A549 (cell line): ENCODE measurements at regions not wholly inside any gene's neighbourhood (a gene's known extent, or its start where the extent isn't known, plus 50 kb on each side); places are given as distances from the start of the nearest gene placed in this dataset.

Source experiments
- ATAC-seq, 2 experiments: fragments of 200-7000 bp in 1 of 2; fragments of >200 bp in 1 of 2; cut with Nextera tagmentation in 1 of 2; cut with Tn5 transposase in 1 of 2; 3 replicates each; pipeline versions ENCODE4 v1.8.0 to v1.9.1; 2018 to 2020; ENCODE audit warnings: mild to moderate bottlenecking in 1 of 2, moderate library complexity in 1 of 2
- CTCF ChIA-PET: fragments of 300-600 bp; sonication (Branson Sonifier 250); formaldehyde crosslinking; extraction: SDS; loops from one replicate; lab custom pipeline; 2021; ENCODE audit warnings: antibody characterized with exemption, inconsistent platforms; lab: Yijun Ruan, JAX
- POLR2A ChIA-PET: fragments of 350-600 bp; formaldehyde crosslinking; extraction: SDS; loops from one replicate; lab custom pipeline; 2021; ENCODE audit warnings: antibody characterized with exemption, inconsistent platforms; lab: Yijun Ruan, JAX
- DNase-seq, 2 experiments: peaks; one replicate each; pipeline versions ENCODE4 v3.0.0 to v3.0.0-alpha.2; 2011 to 2016; ENCODE audit warnings: low read depth in 1 of 2, low spot score in 1 of 2
- FAIRE-seq: peaks from 2 replicates; lab custom pipeline; 2011; peaks lifted over from hg19 to GRCh38; lab: Jason Lieb, UNC
- H3K27ac ChIP-seq, 2 experiments: fragments of >200 bp; sonication (Bioruptor Twin); formaldehyde crosslinking; 3 replicates each; pipeline ENCODE4 v1.5.1; 2016 to 2017
- H3K4me1 ChIP-seq: fragments of >200 bp; sonication (Bioruptor Twin); formaldehyde crosslinking; 3 replicates; pipeline ENCODE4 v1.6.1; 2016
- H3K4me2 ChIP-seq: fragments of >200 bp; sonication (Bioruptor Twin); formaldehyde crosslinking; 3 replicates; pipeline ENCODE4 v1.6.1; 2016
- H3K4me3 ChIP-seq: fragments of >200 bp; sonication (Bioruptor Twin); formaldehyde crosslinking; 3 replicates; pipeline ENCODE4 v1.5.1; 2016
- H3K9me3 ChIP-seq: fragments of >200 bp; sonication (Bioruptor Twin); formaldehyde crosslinking; 3 replicates; pipeline ENCODE4 v1.6.1; 2016
- ATOH8 ChIP-seq: fragments of 250-450 bp; sonication (Bioruptor Pico); IDR thresholded peaks from 2 replicates; pipeline ENCODE4 v1.5.0; 2020; ENCODE audit warnings: low read depth, mild to moderate bottlenecking, moderate library complexity
- EHF ChIP-seq: fragments of 250-450 bp; sonication (Bioruptor Pico); IDR thresholded peaks from 2 replicates; pipeline ENCODE4 v1.5.0; 2020; ENCODE audit warnings: mild to moderate bottlenecking
- FOSB ChIP-seq: fragments of 250-450 bp; sonication (Bioruptor Pico); IDR thresholded peaks from 2 replicates; pipeline ENCODE4 v1.5.0; 2020; ENCODE audit warnings: mild to moderate bottlenecking, moderate library complexity
- FOXS1 ChIP-seq: fragments of 250-450 bp; sonication (Bioruptor Pico); IDR thresholded peaks from 2 replicates; pipeline ENCODE4 v1.5.0; 2020; ENCODE audit warnings: mild to moderate bottlenecking, moderate library complexity
- HDAC2 ChIP-seq: fragments of 200-600 bp; sonication (generic); IDR thresholded peaks from 2 replicates; pipeline ENCODE4 v1.6.1; 2016
- HEYL ChIP-seq: fragments of 250-450 bp; sonication (Bioruptor Pico); IDR thresholded peaks from 2 replicates; pipeline ENCODE4 v1.8.0; 2021; ENCODE audit warnings: mild to moderate bottlenecking, moderate library complexity
- JUNB ChIP-seq: fragments of >200 bp; sonication (Bioruptor Twin); formaldehyde crosslinking; IDR thresholded peaks from 2 replicates; pipeline ENCODE4 v1.6.1; 2016
- MAFK ChIP-seq: fragments of 450-650 bp; IDR thresholded peaks from 2 replicates; pipeline ENCODE4 v1.6.1; 2014; ENCODE audit not compliant: partially characterized antibody
- NPAS2 ChIP-seq: fragments of 250-450 bp; sonication (Bioruptor Pico); IDR thresholded peaks from 2 replicates; pipeline ENCODE4 v1.8.0; 2022; ENCODE audit warnings: mild to moderate bottlenecking, moderate library complexity, borderline replicate concordance
- PBX3 ChIP-seq: IDR thresholded peaks from 2 replicates; pipeline ENCODE4 v1.6.1; 2012
- PHF8 ChIP-seq: fragments of 200-600 bp; sonication (generic); IDR thresholded peaks from 2 replicates; pipeline ENCODE4 v1.6.1; 2016; ENCODE audit warnings: low read depth, mild to moderate bottlenecking, antibody characterized with exemption, moderate library complexity, borderline replicate concordance
- POLR2A ChIP-seq: IDR thresholded peaks from 2 replicates; pipeline ENCODE4 v1.6.1; 2012; ENCODE audit warnings: mild to moderate bottlenecking, low read length
- RNF2 ChIP-seq: fragments of 200-600 bp; sonication (generic); IDR thresholded peaks from 2 replicates; pipeline ENCODE4 v1.6.1; 2016; ENCODE audit warnings: low read depth, mild to moderate bottlenecking, antibody characterized with exemption, moderate library complexity, borderline replicate concordance
- TP53 ChIP-seq: fragments of 250-450 bp; sonication (Bioruptor Pico); IDR thresholded peaks from 2 replicates; pipeline ENCODE4 v1.5.0; 2021; ENCODE audit warnings: mild to moderate bottlenecking, moderate library complexity
- ZFP36 ChIP-seq: fragments of 450-650 bp; IDR thresholded peaks from 2 replicates; pipeline ENCODE4 v1.6.1; 2014; ENCODE audit warnings: borderline replicate concordance; ENCODE audit not compliant: partially characterized antibody
- WGBS: methylation state at CpG from one replicate; pipeline ENCODE4 v1.1.6; 2017; ENCODE audit errors: missing lambda C conversion rate; 5-methylcytosine and 5-hydroxymethylcytosine counted together
- TF ChIP-seq, protein P1 (sequence below): fragments of 200-600 bp; sonication (generic); IDR thresholded peaks from 2 replicates; pipeline ENCODE4 v1.6.1; 2016; ENCODE audit warnings: antibody characterized with exemption, mild to moderate bottlenecking, moderate library complexity
- TF ChIP-seq, protein P2 (sequence below): fragments of >200 bp; sonication (Bioruptor Twin); formaldehyde crosslinking; IDR thresholded peaks from 3 replicates; pipeline ENCODE4 v1.6.1; 2016
- TF ChIP-seq, protein P3 (sequence below): IDR thresholded peaks from 2 replicates; pipeline ENCODE4 v1.6.1; 2012

- ChIA-PET CTCF (no interaction called here), POLR2A (no interaction called here)
- WGBS = 0% methylated on average over 1 of the region's 1 CpG
- no peak for ATAC-seq
- H3K9me3 ChIP-seq = no peaks in the 10 kb centered on the region
- no peak overlapping the region for H3K4me2 ChIP-seq
- H3K27ac ChIP-seq = no peak overlapping the region
- H3K4me1 ChIP-seq = no peaks in the 10 kb centered on the region
- no peak for DNase-seq
- FAIRE-seq = no peak
- H3K4me3 ChIP-seq = no peak overlapping the region
- TF ChIP-seq PBX3 = no peak
- TF ChIP-seq ATOH8 (CRISPR knock-in tag) = no peak
- no peak for TF ChIP-seq HDAC2
- TF ChIP-seq, protein P1, sequence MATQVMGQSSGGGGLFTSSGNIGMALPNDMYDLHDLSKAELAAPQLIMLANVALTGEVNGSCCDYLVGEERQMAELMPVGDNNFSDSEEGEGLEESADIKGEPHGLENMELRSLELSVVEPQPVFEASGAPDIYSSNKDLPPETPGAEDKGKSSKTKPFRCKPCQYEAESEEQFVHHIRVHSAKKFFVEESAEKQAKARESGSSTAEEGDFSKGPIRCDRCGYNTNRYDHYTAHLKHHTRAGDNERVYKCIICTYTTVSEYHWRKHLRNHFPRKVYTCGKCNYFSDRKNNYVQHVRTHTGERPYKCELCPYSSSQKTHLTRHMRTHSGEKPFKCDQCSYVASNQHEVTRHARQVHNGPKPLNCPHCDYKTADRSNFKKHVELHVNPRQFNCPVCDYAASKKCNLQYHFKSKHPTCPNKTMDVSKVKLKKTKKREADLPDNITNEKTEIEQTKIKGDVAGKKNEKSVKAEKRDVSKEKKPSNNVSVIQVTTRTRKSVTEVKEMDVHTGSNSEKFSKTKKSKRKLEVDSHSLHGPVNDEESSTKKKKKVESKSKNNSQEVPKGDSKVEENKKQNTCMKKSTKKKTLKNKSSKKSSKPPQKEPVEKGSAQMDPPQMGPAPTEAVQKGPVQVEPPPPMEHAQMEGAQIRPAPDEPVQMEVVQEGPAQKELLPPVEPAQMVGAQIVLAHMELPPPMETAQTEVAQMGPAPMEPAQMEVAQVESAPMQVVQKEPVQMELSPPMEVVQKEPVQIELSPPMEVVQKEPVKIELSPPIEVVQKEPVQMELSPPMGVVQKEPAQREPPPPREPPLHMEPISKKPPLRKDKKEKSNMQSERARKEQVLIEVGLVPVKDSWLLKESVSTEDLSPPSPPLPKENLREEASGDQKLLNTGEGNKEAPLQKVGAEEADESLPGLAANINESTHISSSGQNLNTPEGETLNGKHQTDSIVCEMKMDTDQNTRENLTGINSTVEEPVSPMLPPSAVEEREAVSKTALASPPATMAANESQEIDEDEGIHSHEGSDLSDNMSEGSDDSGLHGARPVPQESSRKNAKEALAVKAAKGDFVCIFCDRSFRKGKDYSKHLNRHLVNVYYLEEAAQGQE = no peak
- no peak for TF ChIP-seq POLR2A
- no peak for TF ChIP-seq HEYL
- TF ChIP-seq, protein P2, sequence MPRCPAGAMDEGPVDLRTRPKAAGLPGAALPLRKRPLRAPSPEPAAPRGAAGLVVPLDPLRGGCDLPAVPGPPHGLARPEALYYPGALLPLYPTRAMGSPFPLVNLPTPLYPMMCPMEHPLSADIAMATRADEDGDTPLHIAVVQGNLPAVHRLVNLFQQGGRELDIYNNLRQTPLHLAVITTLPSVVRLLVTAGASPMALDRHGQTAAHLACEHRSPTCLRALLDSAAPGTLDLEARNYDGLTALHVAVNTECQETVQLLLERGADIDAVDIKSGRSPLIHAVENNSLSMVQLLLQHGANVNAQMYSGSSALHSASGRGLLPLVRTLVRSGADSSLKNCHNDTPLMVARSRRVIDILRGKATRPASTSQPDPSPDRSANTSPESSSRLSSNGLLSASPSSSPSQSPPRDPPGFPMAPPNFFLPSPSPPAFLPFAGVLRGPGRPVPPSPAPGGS = no peak
- no peak for TF ChIP-seq NPAS2 (CRISPR knock-in tag)
Measured at GRCh38 chr5:15350614-15351013, 149.4 kb upstream of the FBXL7 start.

DNA sequence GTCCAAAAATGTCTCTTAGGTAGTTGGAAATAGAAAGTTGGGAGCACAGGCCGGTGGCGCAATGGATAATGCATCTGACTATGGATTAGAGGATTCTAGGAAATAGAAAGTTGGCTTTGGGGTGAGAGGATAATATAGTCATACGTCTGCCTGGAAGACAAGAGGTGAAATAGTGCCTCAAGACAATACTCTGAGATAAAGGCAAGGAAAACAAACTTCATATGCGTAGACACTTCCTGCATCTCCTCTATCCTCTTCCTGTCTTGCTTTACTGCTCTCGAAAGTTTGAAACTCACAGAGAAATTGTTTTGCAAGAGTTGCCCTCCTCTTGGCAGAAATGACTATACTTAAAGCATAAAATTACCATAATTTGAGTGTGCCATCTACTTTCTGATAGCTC lies 153.2 kb upstream of the FBXL7 start:
- FAIRE-seq = no peak
- Histone ChIP-seq H3K9me3 (no peaks in the 10 kb centered on the region), H3K4me2 (no peak overlapping the region), H3K4me3 (no peak overlapping the region), H3K4me1 (no peaks in the 10 kb centered on the region), H3K27ac (no peak overlapping the region)
- ChIA-PET POLR2A (no interaction called here), CTCF (interaction anchor here (1.2 kb wide), 1 partner anchor 191 kb away, joined by 3 read pairs; no protein-coding TSS in a partner anchor)
- 36% methylated on average over 5 of the region's 5 CpGs for WGBS
- ATAC-seq = no peak
- DNase-seq = no peak
- no peak for TF ChIP-seq TP53 (CRISPR knock-in tag)
- TF ChIP-seq RNF2 = no peak
- no peak for TF ChIP-seq ZFP36

GRCh38 chr5:15344954-15345353 lies 155.0 kb upstream of the FBXL7 start:
- TF ChIP-seq, protein P3, sequence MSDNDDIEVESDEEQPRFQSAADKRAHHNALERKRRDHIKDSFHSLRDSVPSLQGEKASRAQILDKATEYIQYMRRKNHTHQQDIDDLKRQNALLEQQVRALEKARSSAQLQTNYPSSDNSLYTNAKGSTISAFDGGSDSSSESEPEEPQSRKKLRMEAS = no peak
- no peak for TF ChIP-seq JUNB
- TF ChIP-seq MAFK = no peak
- TF ChIP-seq POLR2A = no peak
- no peak for TF ChIP-seq PHF8
- no peak for TF ChIP-seq FOSB (CRISPR knock-in tag)
- TF ChIP-seq TP53 (CRISPR knock-in tag) = no peak
- no peak for TF ChIP-seq EHF (CRISPR knock-in tag)
- TF ChIP-seq FOXS1 (CRISPR knock-in tag) = no peak
- Histone ChIP-seq H3K4me1 (no peaks in the 10 kb centered on the region), H3K9me3 (no peaks in the 10 kb centered on the region), H3K27ac (no peak overlapping the region), H3K4me3 (no peak overlapping the region), H3K4me2 (no peak overlapping the region)
- DNase-seq (no peak), FAIRE-seq (no peak), ATAC-seq (no peak)
- ChIA-PET CTCF (no interaction called here), POLR2A (no interaction called here)
- WGBS = 27% methylated on average over 2 of the region's 2 CpGs
